ENCODE measurements at regions not wholly inside any gene's neighbourhood (a gene's known extent, or its start where the extent isn't known, plus 50 kb on each side); places are given as distances from the start of the nearest gene placed in this dataset.

GRCh38 chr7:24402655-24403054 lies 118.7 kb downstream of the NPY start:
- TF ChIP-seq CTCF (IDR thresholded peaks at IDR 0.05; ENCODE audit: low read depth, low read length) (no peak), EZH2phosphoT487 (IDR thresholded peaks at IDR 0.05; ENCODE audit: low read depth) (no peak)

Measured in OCI-LY3 (cell line).